Smooth muscle cell (in vitro differentiated cells): ENCODE measurements at regions not wholly inside any gene's neighbourhood (a gene's known extent, or its start where the extent isn't known, plus 50 kb on each side); places are given as distances from the start of the nearest gene placed in this dataset.
"Not testable (repeated sequence)": the region's sequence is repeated elsewhere in the genome, so short reads cannot be mapped to it uniquely, and the experiment has no call there.

Experiments used
- DNase-seq: peaks from one replicate; lab custom pipeline; 2025; ENCODE audit not compliant: unreplicated experiment; lab: John Stamatoyannopoulos, UW
- H2AFZ ChIP-seq: fragments of 200-600 bp; sonication (generic); 2 replicates; pipeline ENCODE4 v1.6.0; 2016; ENCODE audit warnings: antibody characterized with exemption, low read depth, mild to moderate bottlenecking
- H3F3A ChIP-seq: fragments of 200-600 bp; sonication (generic); 2 replicates; pipeline ENCODE4 v1.6.0; 2017; ENCODE audit warnings: antibody characterized with exemption, low read depth
- H3K27ac ChIP-seq: fragments of 200-600 bp; sonication (generic); 2 replicates; pipeline ENCODE4 v1.5.1; 2016; ENCODE audit warnings: low read depth, mild to moderate bottlenecking
- H3K27me3 ChIP-seq: fragments of 200-600 bp; sonication (generic); 2 replicates; pipeline ENCODE4 v1.6.1; 2016; ENCODE audit warnings: low read depth, mild to moderate bottlenecking
- H3K36me3 ChIP-seq: fragments of 200-600 bp; sonication (generic); 2 replicates; pipeline ENCODE4 v1.5.1; 2016; ENCODE audit warnings: low read depth
- H3K4me1 ChIP-seq: fragments of 200-600 bp; sonication (generic); 2 replicates; pipeline ENCODE4 v1.5.1; 2016; ENCODE audit warnings: low read depth
- H3K4me2 ChIP-seq: fragments of 200-600 bp; sonication (generic); 2 replicates; pipeline ENCODE4 v1.6.0; 2016; ENCODE audit warnings: mild to moderate bottlenecking
- H3K4me3 ChIP-seq: fragments of 200-600 bp; sonication (generic); 2 replicates; pipeline ENCODE4 v1.5.1; 2016; ENCODE audit warnings: mild to moderate bottlenecking
- H3K79me2 ChIP-seq: fragments of 200-600 bp; sonication (generic); 2 replicates; pipeline ENCODE4 v1.6.0; 2016; ENCODE audit warnings: low read depth, mild to moderate bottlenecking
- H3K9ac ChIP-seq: fragments of 200-600 bp; sonication (generic); 2 replicates; pipeline ENCODE4 v1.6.0; 2016; ENCODE audit warnings: low read depth
- H3K9me3 ChIP-seq: fragments of 200-600 bp; sonication (generic); replicated peaks from 2 replicates; pipeline ENCODE4 v1.5.1; 2016; ENCODE audit warnings: low read depth
- H4K20me1 ChIP-seq: fragments of 200-600 bp; sonication (generic); 2 replicates; pipeline ENCODE4 v1.6.0; 2016; ENCODE audit warnings: low read depth
- CTCF ChIP-seq: fragments of 200-600 bp; sonication (generic); IDR thresholded peaks from 2 replicates; pipeline ENCODE4 v1.5.1; 2017; ENCODE audit warnings: borderline replicate concordance, mild to moderate bottlenecking, antibody characterized with exemption; ENCODE audit not compliant: insufficient read depth, poor library complexity, severe bottlenecking
- WGBS: methylation state at CpG from one replicate; pipeline ENCODE4 v1.1.7; 2016; ENCODE audit warnings: low lambda C conversion rate; 5-methylcytosine and 5-hydroxymethylcytosine counted together

- Histone ChIP-seq H3K4me3 (no peak overlapping the region), H3K27ac (no peak overlapping the region), H4K20me1 (no peaks in the 10 kb centered on the region), H3K79me2 (no peaks in the 10 kb centered on the region), H3K27me3 (no peaks in the 10 kb centered on the region), H3K4me2 (no peak overlapping the region), H3K9me3 (no peaks in the 10 kb centered on the region), H2AFZ (no peak overlapping the region), H3F3A (no peaks in the 10 kb centered on the region), H3K36me3 (no peaks in the 10 kb centered on the region), H3K4me1 (no peaks in the 10 kb centered on the region), H3K9ac (no peak overlapping the region)
- WGBS: 84% methylated on average over 3 of the region's 3 CpGs
- TF ChIP-seq CTCF: no peak
- no peak for DNase-seq
Observed at GRCh38 chr1:90817399-90817798, 100.3 kb upstream of the BARHL2 start.

DNA sequence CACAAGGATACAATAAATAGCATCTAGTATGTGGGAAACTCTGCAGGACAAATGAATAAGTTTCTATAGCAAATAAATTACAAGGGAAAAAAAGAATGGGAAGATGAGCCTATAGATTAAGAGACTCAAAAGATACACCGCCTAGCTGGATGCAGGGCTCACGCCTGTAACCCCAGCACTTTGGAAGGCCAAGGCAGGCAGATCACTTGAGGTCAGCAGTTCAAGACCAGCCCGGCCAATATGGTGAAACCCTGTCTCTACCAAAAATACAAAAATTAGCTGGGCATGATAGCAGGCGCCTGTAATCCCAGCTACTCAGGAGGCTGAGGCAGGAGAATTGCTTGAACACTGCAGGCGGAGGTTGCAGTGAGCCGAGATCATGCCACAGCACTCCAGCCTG lies 95.1 kb upstream of the BARHL2 start:
- not testable (repeated sequence) for H3K36me3 ChIP-seq, H3K27ac ChIP-seq, H3K79me2 ChIP-seq, H3K9ac ChIP-seq, H2AFZ ChIP-seq, H3K4me1 ChIP-seq, H4K20me1 ChIP-seq, H3K27me3 ChIP-seq, H3F3A ChIP-seq, DNase-seq, H3K4me2 ChIP-seq, H3K4me3 ChIP-seq, H3K9me3 ChIP-seq
- 96% methylated on average over 6 of the region's 6 CpGs for WGBS

- H3K27ac ChIP-seq, H4K20me1 ChIP-seq, H3F3A ChIP-seq, H3K9me3 ChIP-seq, H3K4me3 ChIP-seq, H3K36me3 ChIP-seq, H3K79me2 ChIP-seq, H3K4me1 ChIP-seq, DNase-seq, H3K27me3 ChIP-seq, H3K9ac ChIP-seq, H2AFZ ChIP-seq, H3K4me2 ChIP-seq: not testable (repeated sequence)
- 78% methylated on average over 5 of the region's 5 CpGs for WGBS
Observed at GRCh38 chr1:90811444-90811950, 94.4 kb upstream of the BARHL2 start.

- Histone ChIP-seq H3K36me3 (no peaks in the 10 kb centered on the region), H2AFZ (no peak overlapping the region), H4K20me1 (no peaks in the 10 kb centered on the region), H3K27me3 (no peaks in the 10 kb centered on the region), H3K27ac (no peak overlapping the region), H3K9me3 (no peaks in the 10 kb centered on the region), H3K4me1 (no peaks in the 10 kb centered on the region), H3K9ac (no peak overlapping the region), H3K4me3 (no peak overlapping the region), H3F3A (no peaks in the 10 kb centered on the region), H3K79me2 (no peaks in the 10 kb centered on the region), H3K4me2 (no peak overlapping the region)
- DNase-seq: no peak
- WGBS: 95% methylated on average over 6 of the region's 6 CpGs
- TF ChIP-seq CTCF: no peak
Observed at GRCh38 chr1:90810681-90811080, 93.6 kb upstream of the BARHL2 start.

- Histone ChIP-seq H3K36me3 (peaks cover 3% of the 10 kb centered on the region), H3F3A (no peaks in the 10 kb centered on the region), H4K20me1 (no peaks in the 10 kb centered on the region), H3K79me2 (no peaks in the 10 kb centered on the region), H2AFZ (no peak overlapping the region), H3K4me1 (no peaks in the 10 kb centered on the region), H3K4me2 (no peak overlapping the region), H3K27ac (no peak overlapping the region), H3K9me3 (no peaks in the 10 kb centered on the region), H3K4me3 (no peak overlapping the region), H3K27me3 (no peaks in the 10 kb centered on the region), H3K9ac (no peak overlapping the region)
- no peak for TF ChIP-seq CTCF
- DNase-seq: no peak
- 67% methylated on average over 3 of the region's 3 CpGs for WGBS
Observed at GRCh38 chr1:90809996-90810395, 92.9 kb upstream of the BARHL2 start.
